ENCODE measurements at regions not wholly inside any gene's neighbourhood (a gene's known extent, or its start where the extent isn't known, plus 50 kb on each side); places are given as distances from the start of the nearest gene placed in this dataset.

DNA sequence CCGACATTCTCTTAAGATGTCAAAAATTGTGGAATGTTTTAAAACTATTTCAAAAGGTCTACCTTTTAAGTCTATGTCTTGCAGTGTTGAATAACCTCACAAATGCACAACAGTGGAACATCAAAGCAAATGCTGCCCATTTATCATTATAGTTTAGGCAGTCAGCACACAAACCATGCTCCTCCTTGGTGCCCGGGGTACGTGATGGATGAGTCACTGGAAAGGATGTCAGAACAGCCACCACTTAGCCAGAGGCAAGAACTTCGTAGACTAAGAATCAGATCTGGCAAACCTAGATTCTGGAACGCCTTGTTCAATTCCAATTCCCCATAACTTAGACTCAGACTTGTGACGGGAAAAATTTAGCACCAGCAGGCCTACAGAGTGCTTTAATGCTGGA is 343.6 kb downstream of the FGF9 start (continued):
- TF ChIP-seq ZNF589 (CRISPR knock-in tag; IDR thresholded peaks at IDR 0.05; ENCODE audit: low read depth) (no peak), TOE1 (IDR thresholded peaks at IDR 0.05; ENCODE audit: borderline replicate concordance) (no peak), TOE1 (CRISPR knock-in tag; IDR thresholded peaks at IDR 0.05; ENCODE audit: borderline replicate concordance, low read depth) (no peak), SIN3A (IDR thresholded peaks at IDR 0.05; ENCODE audit: borderline replicate concordance in 2 of 2, control insufficient read depth in 1 of 2, low read depth in 2 of 2, low read length in 2 of 2) (no peak)
- TF ChIP-seq, protein P1, sequence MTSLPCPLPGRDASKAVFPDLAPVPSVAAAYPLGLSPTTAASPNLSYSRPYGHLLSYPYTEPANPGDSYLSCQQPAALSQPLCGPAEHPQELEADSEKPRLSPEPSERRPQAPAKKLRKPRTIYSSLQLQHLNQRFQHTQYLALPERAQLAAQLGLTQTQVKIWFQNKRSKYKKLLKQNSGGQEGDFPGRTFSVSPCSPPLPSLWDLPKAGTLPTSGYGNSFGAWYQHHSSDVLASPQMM (CRISPR knock-in tag; IDR thresholded peaks at IDR 0.05), result no peak

DNA sequence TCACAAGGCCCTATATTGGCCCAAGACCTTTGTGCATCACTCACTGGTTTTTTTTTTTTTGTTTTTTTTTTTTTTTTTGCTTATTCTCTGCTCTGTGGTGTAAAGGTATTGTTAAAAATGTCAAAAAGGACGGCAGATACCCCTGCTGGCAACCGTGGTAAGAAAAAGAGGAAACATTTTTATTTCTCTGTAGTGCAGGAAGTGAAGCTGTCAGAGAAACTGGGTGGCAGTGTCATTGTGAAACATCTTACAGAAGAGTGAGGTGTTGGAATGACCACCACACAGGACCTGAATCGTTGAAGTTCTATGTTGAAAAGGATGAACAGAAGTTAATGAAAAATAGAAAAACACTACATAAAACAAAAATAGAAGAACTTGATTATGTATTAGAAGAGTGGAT is 346.4 kb downstream of the FGF9 start:
- TF ChIP-seq NCOR1 (IDR thresholded peaks at IDR 0.05) (no peak), NR1H2 (CRISPR knock-in tag; IDR thresholded peaks at IDR 0.05) (no peak), TSC22D4 (tag; IDR thresholded peaks at IDR 0.05) (no peak)
- Histone ChIP-seq H2AFZ (ENCODE audit: low read depth, low read length) (no peak overlapping the region), H3K9me3 (replicated peaks; ENCODE audit: control insufficient read depth, insufficient read depth, low read depth, low read length) (no peaks in the 10 kb centered on the region), H3K9me1 (ENCODE audit: control insufficient read depth, insufficient read depth, low read length) (no peaks in the 10 kb centered on the region), H3K4me2 (ENCODE audit: insufficient read depth, low read length) (no peak overlapping the region), H3K9ac (ENCODE audit: insufficient read depth in 1 of 2, low read depth in 2 of 2, low read length in 2 of 2) (no peak overlapping the region), H3K27ac (ENCODE audit: extremely low read depth, low read depth, low read length) (no peak overlapping the region), H4K20me1 (replicated peaks; ENCODE audit: control insufficient read depth, insufficient read depth, low read length) (no peaks in the 10 kb centered on the region), H3K27me3 (ENCODE audit: control insufficient read depth in 2 of 2, insufficient read depth in 2 of 2, low read length in 2 of 2) (no peaks in the 10 kb centered on the region), H3K4me1 (replicated peaks in 1 of 2; ENCODE audit: control insufficient read depth in 2 of 2, insufficient read depth in 2 of 2, low read length in 2 of 2) (no peaks in the 10 kb centered on the region), H3K4me3 (no peak overlapping the region), H3K79me2 (ENCODE audit: control insufficient read depth, insufficient read depth, low read length) (no peaks in the 10 kb centered on the region), H3K36me3 (ENCODE audit: control insufficient read depth, insufficient read depth, low read length) (no peaks in the 10 kb centered on the region)
- no peak for ATAC-seq
- FAIRE-seq, result no peak
- no peak for DNase-seq (ENCODE audit: extremely low read depth in 1 of 4, low spot score in 3 of 4)
- POLR2A ChIA-PET, result no interaction called here
- WGBS (ENCODE audit: insufficient coverage, low coverage, missing lambda C conversion rate), result 0% methylated on average over 3 of the region's 3 CpGs
- intact Hi-C loops (cut with micrococcal nuclease) (no loop called here), in situ Hi-C loops (cut with MboI) (no loop called here)
- no TSS peak for BruUV-seq (replicated peaks)
- CTCF ChIA-PET (ENCODE audit: low intra/inter-chr PET ratio), result no interaction called here
